Natural killer cell (primary cell): ENCODE measurements at regions not wholly inside any gene's neighbourhood (a gene's known extent, or its start where the extent isn't known, plus 50 kb on each side); places are given as distances from the start of the nearest gene placed in this dataset.

Experiments
- ATAC-seq, 3 donors: fragments of 150-1000 bp in 2 of 3; fragments of 200-7000 bp in 1 of 3; cut with Tn5 transposase; 1 replicate in 1 of 3; 2 replicates in 2 of 3; pipeline ENCODE4 v1.10.0; 2021; ENCODE audit warnings: mild to moderate bottlenecking in 2 of 3, moderate library complexity in 2 of 3
- DNase-seq, 2 donors: peaks; one replicate each; pipeline versions ENCODE4 v3.0.0 to v3.0.0-alpha.2; 2013 to 2021; ENCODE audit warnings: mixed read lengths in 1 of 2
- H3K27ac ChIP-seq: one replicate; pipeline ENCODE4 v1.5.1; 2013; ENCODE audit warnings: mild to moderate bottlenecking, low read length
- H3K27me3 ChIP-seq: one replicate; pipeline ENCODE4 v1.6.1; 2013; ENCODE audit warnings: low read length; ENCODE audit not compliant: control insufficient read depth, insufficient read depth
- H3K36me3 ChIP-seq: one replicate; pipeline ENCODE4 v1.6.1; 2013; ENCODE audit warnings: low read length; ENCODE audit not compliant: control insufficient read depth, insufficient read depth
- H3K4me1 ChIP-seq: one replicate; pipeline ENCODE4 v1.6.1; 2013; ENCODE audit warnings: low read length; ENCODE audit not compliant: control insufficient read depth, insufficient read depth
- H3K4me3 ChIP-seq: one replicate; pipeline ENCODE4 v1.5.1; 2013; ENCODE audit warnings: low read length
- H3K9me3 ChIP-seq: one replicate; pipeline ENCODE4 v1.6.1; 2013; ENCODE audit warnings: low read length; ENCODE audit not compliant: control insufficient read depth, insufficient read depth
- H3K27ac Mint-ChIP-seq, 2 donors: one replicate each; pipeline ENCODE4 v1.8.0; 2022; ENCODE audit warnings: mild to moderate bottlenecking in 2 of 2, mixed read lengths in 2 of 2, moderate library complexity in 1 of 2
- H3K27me3 Mint-ChIP-seq, 2 donors: one replicate each; pipeline ENCODE4 v1.8.0; 2022; ENCODE audit warnings: low read depth in 2 of 2, mixed read lengths in 2 of 2
- H3K36me3 Mint-ChIP-seq: one replicate; pipeline ENCODE4 v1.8.0; 2022; ENCODE audit warnings: mixed read lengths
- H3K4me1 Mint-ChIP-seq, 2 donors: one replicate each; pipeline ENCODE4 v1.8.0; 2022; ENCODE audit warnings: mixed read lengths in 2 of 2
- H3K4me3 Mint-ChIP-seq: one replicate; pipeline ENCODE4 v1.8.0; 2022; ENCODE audit warnings: mild to moderate bottlenecking, moderate library complexity, mixed read lengths
- H3K9me3 Mint-ChIP-seq, 2 donors: one replicate each; pipeline ENCODE4 v1.8.0; 2022; ENCODE audit warnings: mixed read lengths in 2 of 2
- WGBS: methylation state at CpG from one replicate; pipeline ENCODE4 v1.1.7; 2013; ENCODE audit warnings: missing lambda C conversion rate; ENCODE audit not compliant: insufficient coverage; 5-methylcytosine and 5-hydroxymethylcytosine counted together
- intact Hi-C: fragments of 100-400 bp; cut with micrococcal nuclease; formaldehyde crosslinking; loops from one replicate; pipeline ENCODE4 v1.14.2; 2022
- TF ChIP-seq, protein P1 (sequence below): fragments of 200-600 bp; IDR thresholded peaks from one replicate; pipeline ENCODE4 v1.8.0; 2022; ENCODE audit warnings: antibody characterized with exemption

- H3K4me1 Mint-ChIP-seq = no peaks in the 10 kb centered on the region
- no peaks in the 10 kb centered on the region for H3K4me1 ChIP-seq
- H3K27me3 ChIP-seq = no peaks in the 10 kb centered on the region
- TF ChIP-seq, protein P1, sequence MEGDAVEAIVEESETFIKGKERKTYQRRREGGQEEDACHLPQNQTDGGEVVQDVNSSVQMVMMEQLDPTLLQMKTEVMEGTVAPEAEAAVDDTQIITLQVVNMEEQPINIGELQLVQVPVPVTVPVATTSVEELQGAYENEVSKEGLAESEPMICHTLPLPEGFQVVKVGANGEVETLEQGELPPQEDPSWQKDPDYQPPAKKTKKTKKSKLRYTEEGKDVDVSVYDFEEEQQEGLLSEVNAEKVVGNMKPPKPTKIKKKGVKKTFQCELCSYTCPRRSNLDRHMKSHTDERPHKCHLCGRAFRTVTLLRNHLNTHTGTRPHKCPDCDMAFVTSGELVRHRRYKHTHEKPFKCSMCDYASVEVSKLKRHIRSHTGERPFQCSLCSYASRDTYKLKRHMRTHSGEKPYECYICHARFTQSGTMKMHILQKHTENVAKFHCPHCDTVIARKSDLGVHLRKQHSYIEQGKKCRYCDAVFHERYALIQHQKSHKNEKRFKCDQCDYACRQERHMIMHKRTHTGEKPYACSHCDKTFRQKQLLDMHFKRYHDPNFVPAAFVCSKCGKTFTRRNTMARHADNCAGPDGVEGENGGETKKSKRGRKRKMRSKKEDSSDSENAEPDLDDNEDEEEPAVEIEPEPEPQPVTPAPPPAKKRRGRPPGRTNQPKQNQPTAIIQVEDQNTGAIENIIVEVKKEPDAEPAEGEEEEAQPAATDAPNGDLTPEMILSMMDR = no peak
- peaks cover 13 to 26% of the 10 kb centered on the region in 2 donors for H3K27me3 Mint-ChIP-seq
- no peaks in the 10 kb centered on the region for H3K36me3 ChIP-seq
- ATAC-seq = no peak
- 94% methylated on average over 7 of the region's 7 CpGs for WGBS
- H3K27ac Mint-ChIP-seq = no peak overlapping the region
- DNase-seq = no peak
- H3K4me3 ChIP-seq = no peak overlapping the region
- H3K9me3 Mint-ChIP-seq = no peaks in the 10 kb centered on the region
- intact Hi-C loops = no loop called here
- H3K9me3 ChIP-seq = no peaks in the 10 kb centered on the region
- no peak overlapping the region for H3K4me3 Mint-ChIP-seq
- H3K36me3 Mint-ChIP-seq = no peaks in the 10 kb centered on the region
- no peak overlapping the region for H3K27ac ChIP-seq
Observed at GRCh38 chr7:26439521-26440232, 148.0 kb downstream of the SNX10 start.

GRCh38 chr7:26440233-26441001 lies 148.8 kb downstream of the SNX10 start:
- H3K27me3 Mint-ChIP-seq = peaks cover 13 to 21% of the 10 kb centered on the region in 2 donors
- no peaks in the 10 kb centered on the region for H3K9me3 Mint-ChIP-seq
- Histone ChIP-seq H3K27ac (no peak overlapping the region), H3K9me3 (no peaks in the 10 kb centered on the region), H3K36me3 (no peaks in the 10 kb centered on the region), H3K4me1 (no peaks in the 10 kb centered on the region), H3K27me3 (no peaks in the 10 kb centered on the region), H3K4me3 (no peak overlapping the region)
- intact Hi-C loops = no loop called here
- no peaks in the 10 kb centered on the region for H3K36me3 Mint-ChIP-seq
- H3K4me1 Mint-ChIP-seq = no peaks in the 10 kb centered on the region
- ATAC-seq (no peak), DNase-seq (no peak)
- no peak overlapping the region for H3K27ac Mint-ChIP-seq
- no peak overlapping the region for H3K4me3 Mint-ChIP-seq
- WGBS = 85% methylated on average over 7 of the region's 7 CpGs
- TF ChIP-seq, protein P1 = no peak

DNA sequence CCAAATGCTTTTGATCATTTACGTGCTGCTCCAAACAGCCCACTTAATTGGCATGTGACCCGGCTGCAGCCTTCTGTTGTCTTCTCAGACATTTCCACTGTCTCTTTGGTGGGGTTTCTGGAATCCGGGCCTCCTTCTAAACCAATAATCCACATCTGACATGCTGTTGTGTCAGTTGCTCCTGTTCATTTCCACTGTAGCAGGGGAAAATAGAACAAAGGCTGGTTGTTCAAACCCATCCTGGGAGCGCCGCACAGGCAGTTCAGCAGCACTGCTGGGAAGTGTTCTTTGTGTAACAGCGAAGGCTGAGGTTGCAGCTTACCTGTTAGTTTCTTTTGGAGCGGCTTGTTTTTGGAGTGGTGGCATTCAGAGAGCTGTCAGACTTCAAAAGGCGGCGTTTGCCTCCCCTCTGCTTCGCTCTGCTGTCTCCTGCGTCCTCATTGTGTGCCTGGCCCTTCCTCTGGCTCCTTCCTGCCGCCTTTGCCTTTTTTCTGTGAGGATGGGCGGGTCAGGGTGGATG lies 149.4 kb downstream of the SNX10 start:
- Histone ChIP-seq H3K27ac (no peak overlapping the region), H3K9me3 (no peaks in the 10 kb centered on the region), H3K4me3 (no peak overlapping the region), H3K4me1 (no peaks in the 10 kb centered on the region), H3K36me3 (no peaks in the 10 kb centered on the region), H3K27me3 (no peaks in the 10 kb centered on the region)
- 86% methylated on average over 13 of the region's 13 CpGs for WGBS
- Mint-ChIP-seq H3K4me3 (no peak overlapping the region), H3K9me3 (no peaks in the 10 kb centered on the region), H3K27ac (no peak overlapping the region), H3K4me1 (no peaks in the 10 kb centered on the region), H3K27me3 (peaks cover 9 to 14% of the 10 kb centered on the region in 2 donors), H3K36me3 (no peaks in the 10 kb centered on the region)
- no peak for ATAC-seq
- DNase-seq = no peak
- TF ChIP-seq, protein P1 = no peak
- intact Hi-C loops = no loop called here
